Renal cortex interstitium (tissue), 11 donors: ENCODE measurements at regions not wholly inside any gene's neighbourhood (a gene's known extent, or its start where the extent isn't known, plus 50 kb on each side); places are given as distances from the start of the nearest gene placed in this dataset.
"Not testable (repeated sequence)": the region's sequence is repeated elsewhere in the genome, so short reads cannot be mapped to it uniquely, and the experiment has no call there.

ENCODE experiments used
- DNase-seq, 11 donors: peaks; one replicate each; pipeline ENCODE4 v3.0.0-alpha.2; 2013; ENCODE audit warnings: low read depth in 9 of 11, low spot score in 4 of 11; ENCODE audit errors: extremely low read depth in 1 of 11

DNA sequence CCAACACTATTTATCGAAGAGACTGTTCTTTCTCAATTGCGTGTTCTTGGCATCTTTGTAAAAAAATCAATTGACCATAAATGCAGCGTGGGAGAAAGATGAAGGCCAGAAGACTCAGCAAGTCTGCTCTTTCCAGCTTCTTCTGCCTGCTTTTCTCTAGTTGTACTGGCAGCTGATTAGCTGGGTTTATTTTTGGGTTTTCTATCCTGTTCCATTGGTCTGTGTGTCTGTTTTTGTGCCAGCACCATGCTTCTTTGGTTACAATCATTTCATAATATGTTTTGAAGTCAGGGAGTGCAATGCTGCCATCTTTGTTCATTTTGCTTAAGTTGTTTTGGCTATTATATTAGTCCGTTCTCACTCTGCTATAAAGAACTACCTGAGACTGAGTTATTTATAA is 201.8 kb upstream of the B3GALT2 start:
- no peak for DNase-seq

DNA sequence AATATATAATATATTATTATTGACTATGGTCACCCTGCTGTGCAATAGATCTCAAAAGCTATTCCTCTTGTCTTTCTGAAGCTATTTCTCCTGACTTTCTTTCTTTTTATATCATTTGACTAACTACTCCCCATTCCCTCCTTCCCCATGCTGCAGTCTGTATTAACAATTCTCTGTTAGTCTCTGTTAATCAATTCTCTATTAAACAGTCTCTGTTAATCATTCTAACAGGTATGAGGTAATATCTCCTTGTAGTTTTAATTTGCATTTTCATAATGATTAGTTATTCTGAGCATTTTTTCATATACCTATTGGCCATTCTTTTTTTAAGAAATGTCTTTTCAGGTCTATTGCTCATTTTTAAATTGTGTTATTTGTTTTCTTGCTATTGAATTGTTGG is 201.0 kb upstream of the B3GALT2 start:
- no peak for DNase-seq

DNA sequence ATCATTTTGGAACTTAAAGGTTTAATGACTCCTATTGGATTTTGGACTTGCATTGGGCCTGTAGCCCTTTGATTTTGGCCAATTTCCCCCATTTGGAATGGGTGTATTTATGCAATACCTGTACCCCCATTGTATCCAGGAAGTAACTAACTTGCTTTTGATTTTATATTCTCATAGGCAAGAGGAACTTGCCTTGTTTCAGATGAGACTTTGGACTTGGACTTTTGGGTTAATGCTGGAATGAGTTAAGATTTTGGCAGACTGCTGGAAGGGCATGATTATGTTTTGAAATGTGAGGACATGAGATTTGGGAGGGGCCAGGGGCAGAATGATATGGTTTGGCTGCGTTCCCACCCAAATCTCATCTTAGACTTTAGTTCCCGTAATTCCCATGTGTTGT is 192.0 kb upstream of the B3GALT2 start:
- not testable (repeated sequence) for DNase-seq

DNA sequence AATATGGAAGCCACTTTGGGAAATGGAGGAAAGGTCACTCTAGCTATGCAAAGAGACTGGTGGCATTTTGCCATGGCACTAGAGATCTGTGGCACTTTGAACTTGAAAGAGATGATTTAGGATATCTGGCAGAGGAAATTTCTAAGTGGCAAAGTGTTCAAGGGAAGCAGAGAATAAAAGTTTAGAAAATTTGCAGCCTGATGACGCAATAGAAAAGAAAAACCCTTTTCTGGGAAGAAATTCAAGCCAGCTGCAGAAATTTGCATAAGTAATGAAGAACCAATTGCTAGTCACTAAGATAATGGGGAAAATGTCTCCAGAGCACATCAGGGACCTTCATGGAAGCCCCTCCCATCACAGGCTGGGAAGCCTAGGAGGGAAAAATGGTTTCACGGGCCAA is 191.1 kb upstream of the B3GALT2 start:
- DNase-seq: no peak

DNA sequence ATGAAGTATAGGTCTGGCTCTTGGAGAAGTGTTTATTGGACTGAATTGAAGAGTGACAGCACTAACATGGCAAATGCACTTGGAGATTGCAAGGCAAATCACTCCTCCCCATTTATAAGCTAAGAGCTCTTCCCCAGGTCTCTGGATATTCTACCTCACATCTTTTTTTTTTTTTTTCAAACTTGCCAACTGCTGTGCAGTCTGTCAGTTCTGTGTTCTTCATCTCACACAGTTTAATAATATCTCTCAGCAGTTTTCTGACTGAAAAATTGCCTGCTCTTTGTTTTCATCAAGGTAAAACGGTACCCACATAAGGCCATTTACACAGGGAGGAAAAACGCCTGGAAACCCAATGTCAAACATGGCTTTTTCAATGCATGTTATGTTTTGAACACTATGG is 186.1 kb upstream of the B3GALT2 start:
- DNase-seq: no peak

DNA sequence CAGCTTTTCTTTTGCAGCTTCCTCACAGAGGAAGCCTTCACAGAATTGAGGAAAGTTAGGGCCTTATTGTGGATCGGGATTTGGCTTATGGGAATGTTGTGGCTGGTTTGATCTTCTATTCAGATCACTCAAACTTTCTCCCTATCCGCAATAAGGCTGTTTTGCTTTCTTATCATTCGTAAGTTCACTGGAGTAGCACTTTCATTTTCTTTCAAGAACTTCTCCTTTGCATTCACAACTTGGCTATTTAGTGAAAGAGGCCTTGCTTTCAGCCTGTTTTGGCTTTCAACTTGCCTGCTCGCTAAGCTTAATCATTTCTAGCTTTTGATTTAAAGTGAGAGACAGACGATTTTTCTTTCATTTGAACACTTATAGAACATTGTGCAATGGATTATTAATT is 181.9 kb upstream of the B3GALT2 start:
- DNase-seq: no peak

DNA sequence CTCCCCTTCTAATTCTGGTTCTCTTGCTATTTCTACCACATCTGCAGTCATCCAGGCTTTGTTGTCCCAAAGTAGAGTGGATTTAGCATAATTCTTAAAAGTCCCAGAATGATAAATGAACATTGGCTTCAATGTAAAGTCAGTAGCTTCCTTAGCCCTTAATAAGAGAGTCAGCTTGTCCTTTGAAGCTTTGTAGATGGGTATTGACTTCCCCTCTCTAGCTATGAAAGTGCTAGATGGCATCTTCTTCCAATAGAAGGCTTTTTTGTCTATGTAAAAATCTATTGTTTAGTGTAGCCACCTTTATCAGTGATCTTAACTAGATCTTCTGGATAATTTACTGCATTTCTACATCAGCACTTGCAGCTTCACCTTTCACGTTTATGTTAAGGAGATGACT is 181.4 kb upstream of the B3GALT2 start:
- DNase-seq: no peak

DNA sequence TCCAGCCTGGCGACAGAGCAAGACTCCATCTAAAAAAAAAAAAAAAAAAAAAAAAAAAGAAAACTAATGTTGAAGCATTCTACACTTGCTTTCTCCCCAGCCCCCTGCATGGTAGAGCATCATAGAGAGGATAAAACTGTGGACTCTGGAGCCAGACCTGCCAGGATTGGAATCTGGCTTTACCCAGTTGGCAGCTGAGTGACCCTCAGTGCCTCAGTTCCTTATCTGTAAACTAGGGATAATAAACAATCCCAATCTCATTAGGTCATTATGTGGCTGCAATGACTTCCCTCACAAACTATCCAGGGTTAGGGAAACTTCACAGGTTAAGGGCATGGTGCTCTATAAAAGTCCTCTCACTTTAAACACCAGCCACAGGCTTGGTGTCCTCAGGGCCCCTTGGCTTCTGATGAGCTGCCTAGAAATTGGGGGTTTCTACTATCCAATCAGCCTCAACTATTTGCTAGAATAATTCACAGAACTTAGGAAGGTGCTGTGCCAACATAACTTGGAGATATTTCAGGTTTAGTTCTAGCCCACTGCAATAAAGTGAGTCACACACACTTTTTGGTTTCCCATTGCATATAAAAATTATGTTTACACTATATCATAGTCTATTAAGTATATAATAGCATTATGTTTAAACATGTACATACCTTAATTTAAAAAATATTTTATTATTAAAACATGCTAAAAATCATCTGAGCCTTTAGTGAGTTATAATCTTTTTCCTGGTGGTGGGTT is 180.5 kb upstream of the B3GALT2 start:
- no peak for DNase-seq

DNA sequence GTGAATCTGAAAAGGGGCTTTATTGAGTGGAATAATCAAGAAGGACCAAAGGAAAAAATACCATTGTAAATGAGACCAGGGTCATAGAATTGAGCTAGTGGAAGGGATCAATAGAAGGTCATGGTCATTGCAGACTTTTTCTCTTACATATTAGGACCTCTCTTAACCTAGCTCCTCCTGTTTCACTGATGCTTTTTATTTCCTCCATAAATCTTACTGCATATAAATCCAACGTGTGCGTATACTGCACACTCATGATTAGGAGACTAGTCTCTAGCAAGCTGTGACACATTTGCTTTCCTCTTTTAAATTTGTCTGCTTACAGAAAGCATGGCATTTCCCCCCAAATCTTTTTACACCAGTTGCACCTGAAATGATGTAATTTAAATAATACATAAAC is 179.6 kb upstream of the B3GALT2 start:
- DNase-seq: no peak

DNA sequence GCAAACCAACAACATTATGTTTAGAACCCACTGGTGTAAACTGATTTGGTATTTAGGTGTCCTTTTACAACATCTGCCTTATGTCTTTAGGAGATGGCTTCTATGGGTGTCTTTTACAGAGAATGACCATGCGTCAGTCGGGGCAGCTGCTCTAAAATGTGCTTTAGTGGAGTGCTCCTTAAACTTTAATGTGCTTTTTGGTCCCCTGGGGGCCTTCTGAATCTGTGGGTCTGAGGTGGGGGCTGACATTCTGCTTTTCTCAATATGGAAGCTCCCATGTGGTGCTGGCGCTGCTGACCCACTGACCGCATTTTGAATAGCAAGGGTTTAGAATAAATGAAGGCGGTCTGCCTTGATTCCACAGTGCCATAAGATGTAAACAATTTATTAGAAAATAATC is 173.2 kb upstream of the B3GALT2 start:
- no peak for DNase-seq

DNA sequence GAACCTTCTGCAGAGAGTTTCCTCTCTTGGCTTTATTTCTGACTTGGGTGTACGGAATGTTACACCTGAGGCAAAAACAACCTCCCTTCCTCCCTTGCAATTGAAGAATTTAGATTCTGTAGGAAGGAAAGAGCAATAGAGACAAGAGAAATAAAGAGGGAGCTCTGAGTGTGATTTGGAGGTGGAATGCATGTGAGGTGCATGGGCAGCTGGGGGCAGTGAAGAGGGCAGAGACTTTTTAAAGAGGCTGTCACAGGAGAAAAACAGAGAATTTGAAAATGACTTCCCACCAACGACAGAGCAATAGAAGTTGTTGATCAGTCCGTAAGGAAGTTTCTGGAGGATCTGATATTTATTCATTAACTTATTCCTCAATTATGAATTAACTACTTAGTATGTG is 172.0 kb upstream of the B3GALT2 start:
- no peak for DNase-seq

DNA sequence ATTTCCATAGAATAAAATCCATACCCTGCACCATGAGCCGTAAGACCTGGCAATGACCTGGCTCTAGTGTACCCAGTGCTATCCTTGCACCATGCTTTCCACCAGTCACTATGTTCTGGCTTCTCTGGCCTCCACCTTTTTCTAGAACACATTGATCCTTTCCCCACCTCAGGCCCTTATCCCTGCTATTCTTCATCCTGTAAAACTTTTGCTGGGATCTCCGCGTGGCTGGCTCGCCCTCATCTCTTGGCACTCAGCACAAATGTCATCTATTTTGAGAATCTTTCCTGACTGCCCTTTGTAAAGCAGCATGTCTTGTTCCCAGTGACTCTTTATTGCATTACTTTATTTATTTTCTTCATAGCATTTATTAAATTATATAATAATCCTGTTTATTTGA is 169.8 kb upstream of the B3GALT2 start:
- no peak for DNase-seq

DNA sequence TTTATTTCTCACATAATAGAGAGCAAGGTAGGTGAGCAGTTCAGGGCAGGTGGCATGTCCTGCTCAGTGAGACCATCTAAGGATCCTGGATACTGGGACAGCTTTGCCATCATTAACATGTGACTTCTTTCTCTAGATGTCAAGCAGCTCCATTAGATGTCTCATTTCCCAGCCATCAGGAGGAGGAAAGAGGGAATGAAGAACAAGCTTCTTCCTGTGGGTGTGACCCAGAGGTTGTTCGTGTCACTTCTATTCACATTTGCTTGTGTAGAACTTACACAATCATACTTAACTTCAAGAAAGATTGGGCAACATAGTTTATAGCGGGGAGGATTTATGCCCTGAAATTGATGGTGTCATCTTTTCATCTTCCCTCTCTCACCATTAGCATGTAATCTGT is 169.2 kb upstream of the B3GALT2 start:
- no peak for DNase-seq

DNA sequence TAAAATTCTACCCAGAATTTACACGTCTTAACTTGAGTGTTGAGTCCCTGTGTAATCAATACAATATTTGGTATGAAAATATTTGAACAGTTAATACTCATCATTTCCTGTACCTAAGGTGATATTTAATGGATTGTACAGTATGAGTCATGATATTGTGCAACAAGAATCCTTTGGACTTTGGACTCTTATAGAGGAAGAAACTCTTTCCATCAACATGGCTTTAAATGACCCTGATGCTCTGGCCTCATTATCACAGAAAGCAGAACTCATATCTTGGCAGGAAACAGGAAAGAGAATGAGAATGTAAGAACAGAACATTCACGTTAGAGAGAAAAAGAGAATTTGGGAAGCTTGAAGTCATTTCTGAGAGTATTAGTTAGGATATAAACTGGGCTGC is 168.8 kb upstream of the B3GALT2 start:
- DNase-seq: no peak

DNA sequence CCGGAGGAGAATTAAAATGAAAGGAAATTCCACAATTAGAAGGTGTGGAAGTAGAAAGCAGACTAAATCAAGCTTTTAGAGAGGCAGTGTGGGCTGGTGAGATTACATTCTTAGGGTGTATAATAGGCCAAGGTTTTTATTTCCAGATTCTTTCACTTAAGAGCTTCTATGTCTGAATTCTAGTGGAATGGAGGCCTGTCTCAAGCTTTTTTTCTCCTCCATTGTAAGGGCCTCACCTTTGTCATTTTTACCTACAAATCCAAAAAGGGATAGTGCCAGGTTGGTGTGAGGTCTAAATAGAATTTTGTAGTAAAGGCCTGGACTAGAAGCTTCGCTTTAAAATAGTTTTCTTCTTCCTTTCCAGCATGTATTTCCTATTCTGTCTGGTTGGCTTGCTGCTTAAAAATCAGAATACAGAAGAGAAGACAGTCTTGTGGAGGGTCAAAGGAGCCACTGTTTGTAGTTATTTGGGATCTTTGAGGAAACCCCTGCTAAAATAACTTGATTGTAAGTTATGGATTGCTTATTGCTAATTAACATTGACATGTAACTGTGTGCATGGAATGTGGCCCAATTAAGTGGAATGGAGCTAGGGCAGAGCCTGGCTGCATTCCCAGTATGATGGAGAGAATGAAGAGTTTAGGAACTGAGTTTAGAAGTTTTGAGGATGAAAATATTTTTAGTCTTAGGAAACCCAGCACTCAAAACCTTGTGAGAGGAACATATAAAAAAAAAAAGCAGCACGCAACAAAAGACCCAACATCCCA is 162.5 kb upstream of the B3GALT2 start:
- no peak for DNase-seq

DNA sequence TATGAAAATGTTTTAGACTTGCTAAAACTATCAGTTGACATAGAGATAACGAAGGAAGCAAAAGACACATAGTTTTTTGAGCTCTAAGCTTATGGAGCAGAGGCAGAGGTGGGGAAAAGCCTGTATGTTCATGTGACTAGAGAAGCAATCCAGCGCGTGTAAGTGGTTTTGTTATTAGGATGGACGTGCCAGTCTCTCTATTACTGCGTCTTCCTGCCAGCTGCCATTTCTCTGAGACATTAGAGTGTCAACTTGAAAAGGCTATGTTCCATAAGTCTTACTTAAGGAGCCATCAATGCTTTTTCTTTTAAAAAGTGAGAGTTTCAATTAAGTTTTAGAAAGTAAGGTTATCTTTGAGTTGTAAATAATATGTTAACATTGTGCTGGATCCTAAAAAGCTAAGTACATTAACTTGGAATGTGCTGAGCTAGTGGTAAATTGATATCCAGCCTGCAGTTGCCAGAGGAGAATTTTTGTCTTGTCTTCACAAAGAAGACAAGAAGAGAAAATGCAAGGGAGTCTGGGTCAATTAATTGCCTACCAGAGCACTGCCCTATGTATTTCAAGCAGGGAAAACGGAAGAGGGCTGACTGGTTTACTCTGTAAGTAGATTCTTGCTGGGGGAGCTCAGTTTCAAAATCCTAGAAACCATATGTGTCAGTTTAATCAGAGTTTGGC is 161.8 kb upstream of the B3GALT2 start:
- peak in 9 of 11 donors; percentile 12 to 63 (median 29) for DNase-seq

DNA sequence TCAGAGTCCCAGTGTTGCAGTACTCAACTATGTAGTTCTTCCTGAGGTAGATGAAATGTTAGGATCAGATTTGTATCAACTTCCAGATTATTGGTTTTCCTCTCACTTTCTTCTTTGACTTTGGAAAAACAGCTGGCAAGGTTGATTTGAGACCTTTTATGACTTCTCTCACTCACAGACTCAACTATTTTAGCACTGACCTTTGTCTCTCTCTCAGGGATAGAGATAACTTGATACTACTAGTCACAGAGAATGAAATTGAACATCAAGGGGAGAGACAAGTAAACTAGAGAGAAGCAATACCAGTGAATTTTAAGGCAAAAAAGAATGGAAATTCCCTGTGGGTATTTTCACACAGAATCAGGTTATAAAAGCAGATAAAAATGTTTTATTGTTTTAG is 159.7 kb upstream of the B3GALT2 start:
- no peak for DNase-seq

DNA sequence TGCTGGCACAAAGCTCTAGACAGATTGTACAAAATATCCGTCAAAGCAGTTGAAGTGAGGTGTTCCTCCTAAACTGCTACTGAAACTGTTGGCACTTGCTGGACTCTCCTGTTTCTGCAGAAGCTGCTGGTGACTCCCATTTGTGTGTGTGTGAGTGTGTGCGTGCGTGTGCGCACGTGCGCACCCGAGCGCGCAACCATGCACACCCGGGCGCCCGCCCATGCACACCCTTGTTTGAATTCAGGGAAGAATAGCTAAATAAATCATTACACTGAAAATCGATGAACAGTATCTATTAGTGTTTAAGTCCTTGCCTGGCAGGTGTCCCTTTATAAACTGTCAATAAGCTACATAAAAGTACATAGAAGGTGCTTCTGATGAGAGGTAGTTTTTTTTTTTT is 156.4 kb upstream of the B3GALT2 start:
- DNase-seq: no peak

DNA sequence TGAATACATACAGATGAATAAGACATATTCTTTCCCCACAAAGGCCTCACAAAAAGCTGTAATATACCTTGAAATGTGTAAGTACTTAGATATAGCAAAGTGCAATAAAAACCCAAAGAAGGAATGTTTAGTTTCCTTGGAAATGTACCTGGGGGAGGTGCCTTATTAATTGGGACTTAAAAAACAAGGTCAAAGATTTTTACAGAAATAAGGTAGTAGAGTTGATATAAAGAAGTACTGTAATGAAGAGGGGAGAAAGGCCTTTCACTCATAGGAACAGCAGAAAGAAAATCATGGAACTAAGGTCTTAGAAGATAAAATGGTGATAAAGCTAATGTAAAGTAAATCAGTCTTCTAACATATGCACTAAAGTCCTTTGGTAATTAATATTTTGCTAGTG is 153.9 kb upstream of the B3GALT2 start:
- no peak for DNase-seq

DNA sequence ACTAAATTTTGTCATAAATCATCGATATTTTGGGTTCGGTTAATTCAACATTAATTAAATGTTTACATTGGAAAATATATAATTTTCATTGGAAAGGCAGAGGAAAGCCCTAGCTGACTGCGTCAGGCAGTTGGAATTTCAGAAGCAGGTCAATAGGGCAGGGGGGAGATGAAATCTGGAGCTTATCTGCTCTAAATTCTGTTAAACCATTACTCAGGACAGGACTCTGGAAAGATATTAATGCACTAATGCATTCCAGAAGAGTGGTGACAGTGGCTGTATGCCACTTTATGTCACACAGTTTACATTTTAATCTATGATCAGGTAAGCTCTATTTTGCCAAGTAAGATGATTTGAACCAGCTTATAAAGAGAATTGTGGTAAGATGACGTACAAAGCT is 153.0 kb upstream of the B3GALT2 start:
- DNase-seq: no peak
